Naive B cell (primary cell): ENCODE measurements at regions not wholly inside any gene's neighbourhood (a gene's known extent, or its start where the extent isn't known, plus 50 kb on each side); places are given as distances from the start of the nearest gene placed in this dataset.

Source experiments
- ATAC-seq, 2 donors: fragments of 150-1000 bp; cut with Tn5 transposase; 2 replicates each; pipeline ENCODE4 v1.10.0; 2021; ENCODE audit warnings: low read depth in 2 of 2, mild to moderate bottlenecking in 2 of 2, moderate library complexity in 2 of 2
- DNase-seq: peaks from one replicate; pipeline ENCODE4 v3.0.0; 2022
- H3K27ac Mint-ChIP-seq, 6 donors: one replicate each; pipeline ENCODE4 v1.8.0; 2020 to 2022; ENCODE audit warnings: mild to moderate bottlenecking in 6 of 6, mixed read lengths in 6 of 6, moderate library complexity in 5 of 6, inconsistent platforms in 2 of 6
- H3K27me3 Mint-ChIP-seq, 3 donors: one replicate each; pipeline ENCODE4 v1.8.0; 2021 to 2022; ENCODE audit warnings: mixed read lengths in 3 of 3, mild to moderate bottlenecking in 1 of 3
- H3K36me3 Mint-ChIP-seq, 2 donors: one replicate each; pipeline ENCODE4 v1.8.0; 2020 to 2022; ENCODE audit warnings: mixed read lengths in 2 of 2, inconsistent platforms in 1 of 2, mild to moderate bottlenecking in 1 of 2
- H3K4me1 Mint-ChIP-seq, 3 donors: one replicate each; pipeline ENCODE4 v1.8.0; 2020 to 2022; ENCODE audit warnings: mixed read lengths in 3 of 3, inconsistent platforms in 1 of 3, mild to moderate bottlenecking in 1 of 3, moderate library complexity in 1 of 3
- H3K4me3 Mint-ChIP-seq, 8 donors: one replicate each; pipeline ENCODE4 v1.8.0; 2020 to 2022; ENCODE audit warnings: mild to moderate bottlenecking in 8 of 8, mixed read lengths in 8 of 8, moderate library complexity in 8 of 8, inconsistent platforms in 2 of 8
- H3K9me3 Mint-ChIP-seq, 7 donors: one replicate each; pipeline ENCODE4 v1.8.0; 2020 to 2022; ENCODE audit warnings: mixed read lengths in 7 of 7, mild to moderate bottlenecking in 5 of 7, inconsistent platforms in 2 of 7, moderate library complexity in 1 of 7

GRCh38 chr5:107289030-107289714 is 381.6 kb downstream of the EFNA5 start:
- DNase-seq = peak; percentile 20
- Mint-ChIP-seq H3K4me1 (peaks cover 13 to 27% (median 19%) of the 10 kb centered on the region in 3 donors), H3K27me3 (peaks cover 0 to 29% (median 21%) of the 10 kb centered on the region in 3 donors), H3K27ac (no peak overlapping the region), H3K36me3 (peaks cover 0 to 5% of the 10 kb centered on the region in 2 donors), H3K4me3 (no peak overlapping the region), H3K9me3 (peaks cover 0 to 11% (median 0%) of the 10 kb centered on the region in 7 donors)
- peak; percentile 42 to 53 for ATAC-seq

- H3K27ac Mint-ChIP-seq = no peak overlapping the region
- H3K4me3 Mint-ChIP-seq = no peak overlapping the region
- H3K9me3 Mint-ChIP-seq = peaks cover 0 to under 1% (median 0%) of the 10 kb centered on the region in 7 donors
- no peak for DNase-seq
- peaks cover 13 to 20% (median 18%) of the 10 kb centered on the region in 3 donors for H3K4me1 Mint-ChIP-seq
- peaks cover 0 to 40% (median 37%) of the 10 kb centered on the region in 3 donors for H3K27me3 Mint-ChIP-seq
- ATAC-seq = no peak
- peaks cover 0 to 5% of the 10 kb centered on the region in 2 donors for H3K36me3 Mint-ChIP-seq
Observed at GRCh38 chr5:107286447-107287098, 384.2 kb downstream of the EFNA5 start.

GRCh38 chr5:107285772-107286171 is 385.0 kb downstream of the EFNA5 start:
- Mint-ChIP-seq H3K9me3 (no peaks in the 10 kb centered on the region), H3K27ac (no peak overlapping the region), H3K4me1 (peaks cover 13 to 20% (median 18%) of the 10 kb centered on the region in 3 donors), H3K27me3 (peaks cover 0 to 38% (median 37%) of the 10 kb centered on the region in 3 donors), H3K4me3 (no peak overlapping the region), H3K36me3 (peaks cover 0 to 5% of the 10 kb centered on the region in 2 donors)
- ATAC-seq (no peak), DNase-seq (no peak)

- H3K27me3 Mint-ChIP-seq = peaks cover 0 to 38% (median 37%) of the 10 kb centered on the region in 3 donors
- H3K36me3 Mint-ChIP-seq = peaks cover 0 to 5% of the 10 kb centered on the region in 2 donors
- H3K4me3 Mint-ChIP-seq = no peak overlapping the region
- peaks cover 13 to 20% (median 18%) of the 10 kb centered on the region in 3 donors for H3K4me1 Mint-ChIP-seq
- H3K27ac Mint-ChIP-seq = no peak overlapping the region
- no peaks in the 10 kb centered on the region for H3K9me3 Mint-ChIP-seq
- DNase-seq (no peak), ATAC-seq (no peak)
Observed at GRCh38 chr5:107284822-107285525, 385.8 kb downstream of the EFNA5 start.

- ATAC-seq (no peak), DNase-seq (no peak)
- H3K36me3 Mint-ChIP-seq = peaks cover 0 to 5% of the 10 kb centered on the region in 2 donors
- H3K4me1 Mint-ChIP-seq = no peaks in the 10 kb centered on the region
- peaks cover 0 to 33% (median 16%) of the 10 kb centered on the region in 3 donors for H3K27me3 Mint-ChIP-seq
- H3K27ac Mint-ChIP-seq = no peak overlapping the region
- H3K4me3 Mint-ChIP-seq = no peak overlapping the region
- H3K9me3 Mint-ChIP-seq = no peaks in the 10 kb centered on the region
Observed at GRCh38 chr5:107282061-107282460, 388.7 kb downstream of the EFNA5 start.

GRCh38 chr5:107278774-107279173 is 392.0 kb downstream of the EFNA5 start:
- DNase-seq = no peak
- Mint-ChIP-seq H3K27me3 (peaks cover 0 to 19% (median 14%) of the 10 kb centered on the region in 3 donors), H3K4me1 (no peaks in the 10 kb centered on the region), H3K4me3 (no peak overlapping the region), H3K27ac (no peak overlapping the region), H3K36me3 (no peaks in the 10 kb centered on the region), H3K9me3 (no peaks in the 10 kb centered on the region)
- no peak for ATAC-seq

GRCh38 chr5:107277485-107278125 is 393.1 kb downstream of the EFNA5 start:
- Mint-ChIP-seq H3K27ac (no peak overlapping the region), H3K9me3 (peaks cover 0 to 2% (median 0%) of the 10 kb centered on the region in 7 donors), H3K4me1 (no peaks in the 10 kb centered on the region), H3K36me3 (no peaks in the 10 kb centered on the region), H3K4me3 (no peak overlapping the region), H3K27me3 (peaks cover 0 to 11% (median 6%) of the 10 kb centered on the region in 3 donors)
- DNase-seq (no peak), ATAC-seq (no peak)

- H3K4me1 Mint-ChIP-seq = no peaks in the 10 kb centered on the region
- DNase-seq (no peak), ATAC-seq (no peak)
- peaks cover 0 to 2% (median 0%) of the 10 kb centered on the region in 7 donors for H3K9me3 Mint-ChIP-seq
- H3K27ac Mint-ChIP-seq = no peak overlapping the region
- H3K27me3 Mint-ChIP-seq = peaks cover 0 to 6% (median 5%) of the 10 kb centered on the region in 3 donors
- H3K36me3 Mint-ChIP-seq = no peaks in the 10 kb centered on the region
- H3K4me3 Mint-ChIP-seq = no peak overlapping the region
Observed at GRCh38 chr5:107275333-107275732, 395.4 kb downstream of the EFNA5 start.

- peaks cover 0 to 2% (median 0%) of the 10 kb centered on the region in 7 donors for H3K9me3 Mint-ChIP-seq
- H3K4me3 Mint-ChIP-seq = no peak overlapping the region
- no peaks in the 10 kb centered on the region for H3K36me3 Mint-ChIP-seq
- H3K27me3 Mint-ChIP-seq = peaks cover 0 to 6% (median 5%) of the 10 kb centered on the region in 3 donors
- H3K4me1 Mint-ChIP-seq = no peaks in the 10 kb centered on the region
- H3K27ac Mint-ChIP-seq = no peak overlapping the region
- no peak for DNase-seq
- ATAC-seq = no peak
Observed at GRCh38 chr5:107274571-107274970, 396.2 kb downstream of the EFNA5 start.

- Mint-ChIP-seq H3K9me3 (peaks cover 0 to 2% (median 0%) of the 10 kb centered on the region in 7 donors), H3K27me3 (peaks cover 0 to 7% (median 5%) of the 10 kb centered on the region in 3 donors), H3K4me1 (no peaks in the 10 kb centered on the region), H3K4me3 (no peak overlapping the region), H3K36me3 (no peaks in the 10 kb centered on the region), H3K27ac (no peak overlapping the region)
- no peak for DNase-seq
- no peak for ATAC-seq
Observed at GRCh38 chr5:107272954-107273353, 397.8 kb downstream of the EFNA5 start.

- Mint-ChIP-seq H3K9me3 (peaks cover 0 to 2% (median 0%) of the 10 kb centered on the region in 7 donors), H3K36me3 (no peaks in the 10 kb centered on the region), H3K27ac (no peak overlapping the region), H3K27me3 (peaks cover 0 to 5% (median 5%) of the 10 kb centered on the region in 3 donors), H3K4me1 (no peaks in the 10 kb centered on the region), H3K4me3 (no peak overlapping the region)
- DNase-seq (no peak), ATAC-seq (no peak)
Observed at GRCh38 chr5:107272509-107272908, 398.2 kb downstream of the EFNA5 start.

- DNase-seq = no peak
- ATAC-seq = no peak
- Mint-ChIP-seq H3K4me3 (no peak overlapping the region), H3K27ac (no peak overlapping the region), H3K27me3 (peaks cover 0 to 5% (median 5%) of the 10 kb centered on the region in 3 donors), H3K9me3 (peaks cover 0 to 2% (median 0%) of the 10 kb centered on the region in 7 donors), H3K36me3 (no peaks in the 10 kb centered on the region), H3K4me1 (no peaks in the 10 kb centered on the region)
Observed at GRCh38 chr5:107271682-107272350, 398.9 kb downstream of the EFNA5 start.

- Mint-ChIP-seq H3K27ac (no peak overlapping the region), H3K4me1 (no peaks in the 10 kb centered on the region), H3K27me3 (peaks cover 0 to 5% (median 5%) of the 10 kb centered on the region in 3 donors), H3K4me3 (no peak overlapping the region), H3K36me3 (no peaks in the 10 kb centered on the region), H3K9me3 (peaks cover 0 to 2% (median 0%) of the 10 kb centered on the region in 7 donors)
- ATAC-seq (no peak), DNase-seq (no peak)
Observed at GRCh38 chr5:107270561-107270960, 400.2 kb downstream of the EFNA5 start.
